Muscle layer of duodenum (tissue), 2 donors: ENCODE measurements at regions not wholly inside any gene's neighbourhood (a gene's known extent, or its start where the extent isn't known, plus 50 kb on each side); places are given as distances from the start of the nearest gene placed in this dataset.
A peak's percentile ranks its signal among the peaks of the same experiment; 100 is the strongest.

Experiments
- H3K27ac ChIP-seq: one replicate; pipeline ENCODE4 v1.7.0; 2013; ENCODE audit warnings: mild to moderate bottlenecking, low read length
- H3K27me3 ChIP-seq: one replicate; pipeline ENCODE4 v1.7.0; 2013; ENCODE audit warnings: low read depth, mild to moderate bottlenecking, control low read depth, low read length
- H3K36me3 ChIP-seq, 2 donors: one replicate each; pipeline ENCODE4 v1.7.0; 2013; ENCODE audit warnings: low read length in 2 of 2, control low read depth in 1 of 2, mild to moderate bottlenecking in 1 of 2; ENCODE audit not compliant: insufficient read depth in 2 of 2, control insufficient read depth in 1 of 2
- H3K4me1 ChIP-seq, 2 donors: one replicate each; pipeline ENCODE4 v1.7.0; 2013; ENCODE audit warnings: low read length in 2 of 2, mild to moderate bottlenecking in 2 of 2, control low read depth in 1 of 2, moderate library complexity in 1 of 2; ENCODE audit not compliant: insufficient read depth in 2 of 2, control insufficient read depth in 1 of 2
- H3K4me3 ChIP-seq, 2 donors: one replicate each; pipeline ENCODE4 v1.7.0; 2013; ENCODE audit warnings: low read length in 2 of 2, low read depth in 1 of 2, mild to moderate bottlenecking in 1 of 2
- H3K9me3 ChIP-seq, 2 donors: one replicate each; pipeline ENCODE4 v1.7.0; 2013; ENCODE audit warnings: low read length in 2 of 2, control low read depth in 1 of 2, mild to moderate bottlenecking in 1 of 2; ENCODE audit not compliant: control insufficient read depth in 1 of 2
- donor health status: healthy.

DNA sequence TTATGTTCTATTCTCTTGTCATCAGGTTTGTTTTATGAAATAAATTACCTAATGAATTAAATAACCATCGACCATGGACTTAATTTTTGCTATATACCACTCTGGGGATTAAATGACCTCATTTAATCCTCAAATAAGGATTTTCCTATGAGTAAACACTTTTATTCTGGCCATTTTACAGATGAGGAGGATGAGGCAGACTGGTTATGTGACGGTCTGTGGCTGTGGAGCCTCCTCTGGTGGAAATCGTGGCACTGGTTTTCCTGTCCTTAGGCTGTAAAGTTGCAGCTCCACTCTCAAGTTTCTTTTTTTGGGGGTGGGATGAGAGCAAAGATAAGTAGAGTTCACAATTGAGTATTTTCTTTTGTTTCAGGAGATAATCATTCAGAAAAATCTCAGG, 105.2 kb downstream of the XCL2 start:
- Histone ChIP-seq H3K27me3 (no peaks in the 10 kb centered on the region), H3K36me3 (no peaks in the 10 kb centered on the region), H3K4me3 (no peak overlapping the region), H3K9me3 (no peaks in the 10 kb centered on the region), H3K27ac (no peak overlapping the region), H3K4me1 (no peaks in the 10 kb centered on the region)

DNA sequence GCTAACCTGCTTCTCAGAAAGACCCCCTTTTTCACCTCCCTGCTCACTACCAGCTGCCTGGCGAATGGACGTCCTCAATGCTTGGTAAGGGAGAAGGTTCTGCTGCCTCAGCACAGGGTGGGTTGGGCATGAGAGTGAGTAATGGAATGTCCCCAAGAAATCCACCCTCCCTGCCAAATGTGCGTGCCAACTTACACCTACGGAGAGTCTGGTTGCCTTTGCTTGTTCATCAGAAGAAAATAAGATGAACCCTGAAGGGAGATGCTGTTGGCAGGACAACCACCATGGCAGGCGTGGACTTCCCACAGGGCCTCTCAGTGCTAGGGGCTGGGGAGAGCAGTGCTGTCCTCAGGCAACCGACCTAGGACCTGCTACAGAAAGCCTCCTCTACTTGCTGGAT, 106.0 kb downstream of the XCL2 start:
- Histone ChIP-seq H3K4me3 (no peak overlapping the region), H3K4me1 (no peaks in the 10 kb centered on the region), H3K27ac (no peak overlapping the region), H3K36me3 (no peaks in the 10 kb centered on the region), H3K9me3 (no peaks in the 10 kb centered on the region), H3K27me3 (no peaks in the 10 kb centered on the region)

- H3K36me3 ChIP-seq, result no peaks in the 10 kb centered on the region
- peaks cover 0 to 5% of the 10 kb centered on the region in 2 donors for H3K4me1 ChIP-seq
- H3K27me3 ChIP-seq, result no peaks in the 10 kb centered on the region
- H3K4me3 ChIP-seq, result no peak overlapping the region
- H3K9me3 ChIP-seq, result no peaks in the 10 kb centered on the region
- no peak overlapping the region for H3K27ac ChIP-seq
These were observed 108.4 kb downstream of the XCL2 start for GRCh38 chr1:168435439-168435838.

DNA sequence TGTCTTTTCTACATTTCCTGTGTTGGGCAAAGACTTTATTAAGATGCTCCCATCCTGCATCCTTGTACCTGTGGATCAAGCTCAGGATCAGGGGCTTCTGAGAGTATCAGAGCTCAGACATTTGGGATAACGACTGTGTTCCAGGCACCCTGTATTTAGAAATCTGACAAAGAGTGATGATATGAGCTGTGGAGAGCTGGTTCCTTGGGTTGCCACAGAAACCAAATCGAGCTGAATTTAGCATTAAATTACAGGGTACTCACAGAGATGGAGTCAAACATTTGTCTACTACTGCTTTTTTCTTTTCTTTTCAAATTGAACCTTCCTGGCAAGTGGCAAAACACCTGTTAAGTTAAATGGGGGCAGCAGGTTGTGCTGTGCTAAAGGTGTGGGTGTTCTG, 110.6 kb downstream of the XCL2 start:
- Histone ChIP-seq H3K27ac (no peak overlapping the region), H3K27me3 (no peaks in the 10 kb centered on the region), H3K9me3 (no peaks in the 10 kb centered on the region), H3K4me3 (no peak overlapping the region), H3K36me3 (no peaks in the 10 kb centered on the region), H3K4me1 (peaks cover 0 to 26% of the 10 kb centered on the region in 2 donors)

- no peak overlapping the region for H3K27ac ChIP-seq
- H3K4me1 ChIP-seq, result peaks cover 0 to 37% of the 10 kb centered on the region in 2 donors
- no peaks in the 10 kb centered on the region for H3K27me3 ChIP-seq
- H3K4me3 ChIP-seq, result no peak overlapping the region
- no peaks in the 10 kb centered on the region for H3K36me3 ChIP-seq
- H3K9me3 ChIP-seq, result no peaks in the 10 kb centered on the region
These were observed 111.9 kb downstream of the XCL2 start for GRCh38 chr1:168431882-168432281.

DNA sequence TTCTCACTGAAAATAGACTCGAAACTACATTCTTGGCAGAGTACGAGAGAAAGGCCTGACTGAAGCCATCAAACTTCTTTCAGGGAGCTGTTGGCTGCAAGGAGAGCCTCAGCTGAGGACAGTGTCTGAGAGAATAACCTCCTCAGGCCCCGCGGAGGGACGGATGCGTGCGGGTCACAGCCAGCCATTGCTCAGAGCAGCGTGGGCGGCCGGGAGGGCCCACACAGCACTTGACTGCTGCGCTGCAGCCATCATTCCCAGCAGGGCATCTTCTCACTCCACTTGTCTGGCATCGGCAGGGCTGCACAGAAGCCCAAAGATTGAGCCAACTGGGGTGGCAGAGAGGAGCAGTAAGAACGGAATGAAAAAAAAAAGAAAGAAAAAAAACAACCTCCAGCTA, 113.5 kb downstream of the XCL2 start:
- no peak overlapping the region for H3K27ac ChIP-seq
- no peaks in the 10 kb centered on the region for H3K27me3 ChIP-seq
- peaks cover 0 to 45% of the 10 kb centered on the region in 2 donors for H3K4me1 ChIP-seq
- no peaks in the 10 kb centered on the region for H3K9me3 ChIP-seq
- no peaks in the 10 kb centered on the region for H3K36me3 ChIP-seq
- H3K4me3 ChIP-seq, result no peak overlapping the region

- H3K36me3 ChIP-seq, result no peaks in the 10 kb centered on the region
- no peaks in the 10 kb centered on the region for H3K9me3 ChIP-seq
- H3K27me3 ChIP-seq, result no peaks in the 10 kb centered on the region
- peaks cover 0 to 45% of the 10 kb centered on the region in 2 donors for H3K4me1 ChIP-seq
- peak overlapping the region; percentile 33 for H3K27ac ChIP-seq
- no peak overlapping the region for H3K4me3 ChIP-seq
These were observed 115.6 kb downstream of the XCL2 start for GRCh38 chr1:168428063-168428731.

DNA sequence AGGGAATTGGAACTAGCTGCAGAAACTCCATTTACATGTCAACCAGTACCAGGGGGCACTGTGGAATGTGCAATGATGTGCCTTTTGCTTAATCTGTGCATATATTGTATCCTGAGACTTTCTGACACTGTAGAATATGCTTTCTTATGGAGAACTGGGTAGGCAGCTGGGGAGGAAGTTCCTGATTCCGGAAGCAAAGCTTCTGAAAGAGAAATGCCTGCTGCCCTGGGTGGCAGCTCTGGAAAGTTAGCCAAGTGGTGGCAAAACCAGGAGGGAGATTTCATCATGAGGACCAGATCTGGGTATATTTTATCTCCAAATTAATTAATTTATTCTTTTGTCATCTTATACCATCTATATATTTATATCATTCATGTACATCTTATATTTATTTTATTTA, 116.7 kb downstream of the XCL2 start:
- Histone ChIP-seq H3K9me3 (no peaks in the 10 kb centered on the region), H3K27ac (no peak overlapping the region), H3K4me3 (no peak overlapping the region), H3K36me3 (no peaks in the 10 kb centered on the region), H3K4me1 (peaks cover 0 to 45% of the 10 kb centered on the region in 2 donors), H3K27me3 (no peaks in the 10 kb centered on the region)

- H3K27ac ChIP-seq, result no peak overlapping the region
- H3K4me3 ChIP-seq, result no peak overlapping the region
- no peaks in the 10 kb centered on the region for H3K27me3 ChIP-seq
- H3K36me3 ChIP-seq, result no peaks in the 10 kb centered on the region
- peaks cover 0 to 29% of the 10 kb centered on the region in 2 donors for H3K4me1 ChIP-seq
- H3K9me3 ChIP-seq, result no peaks in the 10 kb centered on the region
These were observed 119.5 kb downstream of the XCL2 start for GRCh38 chr1:168424281-168424680.

DNA sequence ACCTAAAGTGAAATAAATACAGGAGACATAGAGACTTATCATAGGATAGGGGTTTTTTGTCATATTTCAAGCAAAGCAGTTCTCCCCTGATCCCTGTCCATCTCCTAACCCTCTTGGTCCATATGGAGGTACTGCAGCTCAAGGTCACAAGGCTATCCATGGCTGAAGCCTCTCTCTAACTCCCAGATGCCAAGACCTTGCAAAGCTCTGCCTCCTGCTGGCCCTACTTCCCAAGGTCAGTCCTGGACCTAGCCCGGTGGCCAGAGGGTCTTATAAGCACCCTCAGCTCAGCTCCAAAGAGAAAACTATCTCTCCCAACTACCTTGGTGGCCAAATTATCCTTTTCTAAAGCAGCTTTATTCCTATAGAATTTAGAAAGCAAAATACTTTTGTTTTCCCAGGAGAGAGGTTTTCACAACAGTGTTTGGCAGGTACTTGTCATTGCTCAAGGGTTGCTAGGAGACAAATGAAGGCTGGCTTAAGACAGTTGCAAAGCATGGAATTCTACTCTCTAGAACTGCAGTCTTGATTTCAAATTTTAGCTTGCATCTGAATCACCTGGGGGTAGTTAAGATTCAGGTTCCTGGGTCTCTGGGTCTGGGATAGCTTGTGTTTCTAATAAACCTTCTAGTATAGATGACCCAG, 121.5 kb downstream of the XCL2 start:
- Histone ChIP-seq H3K36me3 (no peaks in the 10 kb centered on the region), H3K9me3 (no peaks in the 10 kb centered on the region), H3K27ac (no peak overlapping the region), H3K4me1 (peaks cover 0 to 12% of the 10 kb centered on the region in 2 donors), H3K27me3 (no peaks in the 10 kb centered on the region), H3K4me3 (no peak overlapping the region)

DNA sequence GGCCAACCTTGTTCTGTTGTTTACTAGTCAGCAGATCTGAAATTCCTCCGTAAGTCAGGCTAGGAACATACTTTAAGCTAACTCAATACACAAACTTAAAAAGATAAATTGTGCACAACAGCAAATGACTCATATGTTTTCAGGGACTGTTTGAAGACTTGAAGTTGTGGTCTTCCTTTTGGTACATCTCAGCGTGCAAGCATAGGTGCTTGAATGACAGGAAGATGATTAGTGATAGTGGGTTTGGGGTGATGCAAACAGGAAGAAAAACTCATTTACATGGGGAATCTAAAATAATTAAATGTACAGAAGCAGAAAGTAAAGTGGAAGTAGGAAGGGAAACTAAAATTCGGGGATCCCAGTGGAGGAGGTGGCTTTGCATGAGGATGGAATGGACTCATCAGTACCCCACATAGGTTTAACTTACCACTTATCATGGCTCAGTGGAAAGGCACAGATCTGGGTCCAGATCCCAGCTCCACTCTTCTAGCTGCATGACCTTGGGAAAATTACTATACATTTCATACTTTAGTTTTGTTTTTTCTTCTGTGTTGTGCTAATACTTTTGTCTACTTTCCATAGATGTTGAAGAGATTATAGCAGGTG, 122.3 kb downstream of the XCL2 start:
- H3K27ac ChIP-seq, result no peak overlapping the region
- no peaks in the 10 kb centered on the region for H3K27me3 ChIP-seq
- H3K4me3 ChIP-seq, result no peak overlapping the region
- peaks cover 0 to 5% of the 10 kb centered on the region in 2 donors for H3K4me1 ChIP-seq
- H3K36me3 ChIP-seq, result no peaks in the 10 kb centered on the region
- no peaks in the 10 kb centered on the region for H3K9me3 ChIP-seq
